Caco-2 (cell line): ENCODE measurements at regions not wholly inside any gene's neighbourhood (a gene's known extent, or its start where the extent isn't known, plus 50 kb on each side); places are given as distances from the start of the nearest gene placed in this dataset.

Source experiments
- BruUV-seq: library from RNA; stranded (reverse); fragments of 400-500 nt; replicated peaks from 2 replicates; lab custom pipeline; 2021; lab: Mats Ljungman, UMichigan
- CTCF ChIA-PET: fragments of 300-600 bp; sonication (Branson Sonifier 250); formaldehyde crosslinking; loops from one replicate; lab custom pipeline; 2022; ENCODE audit warnings: antibody characterized with exemption; lab: Charles Lee
- POLR2A ChIA-PET: fragments of 300-600 bp; sonication (Branson Sonifier 250); formaldehyde crosslinking; loops from one replicate; lab custom pipeline; 2022; ENCODE audit warnings: antibody characterized with exemption; lab: Charles Lee
- DNase-seq, 2 experiments: peaks; one replicate each; pipeline versions ENCODE4 v3.0.0 to v3.0.0-alpha.2; 2020 to 2022
- H3K27me3 ChIP-seq: replicated peaks from 2 replicates; pipeline ENCODE4 v1.6.0; 2011; ENCODE audit warnings: low read length; ENCODE audit not compliant: control insufficient read depth, insufficient read depth
- H3K36me3 ChIP-seq: 2 replicates; pipeline ENCODE4 v1.5.1; 2011; ENCODE audit warnings: low read length; ENCODE audit not compliant: control insufficient read depth, insufficient read depth
- H3K4me1 ChIP-seq: fragments of 250-450 bp; sonication (Bioruptor Pico); 2 replicates; pipeline ENCODE4 v1.5.1; 2020; ENCODE audit warnings: mild to moderate bottlenecking
- H3K4me3 ChIP-seq: 2 replicates; pipeline ENCODE4 v1.5.1; 2011; ENCODE audit warnings: low read depth, mild to moderate bottlenecking, control low read depth, low read length
- H3K9me3 ChIP-seq: fragments of 250-450 bp; sonication (Bioruptor Pico); 2 replicates; pipeline ENCODE4 v1.5.1; 2020; ENCODE audit warnings: mild to moderate bottlenecking, moderate library complexity
- H3K27ac Mint-ChIP-seq: one replicate; pipeline ENCODE4 v1.8.0; 2022; ENCODE audit warnings: mixed read lengths; ENCODE audit not compliant: unreplicated experiment
- H3K27me3 Mint-ChIP-seq: one replicate; pipeline ENCODE4 v1.8.0; 2022; ENCODE audit warnings: mixed read lengths; ENCODE audit not compliant: insufficient read depth, unreplicated experiment
- H3K36me3 Mint-ChIP-seq: one replicate; pipeline ENCODE4 v1.8.0; 2022; ENCODE audit warnings: mild to moderate bottlenecking, mixed read lengths; ENCODE audit not compliant: insufficient read depth, unreplicated experiment
- H3K4me1 Mint-ChIP-seq: one replicate; pipeline ENCODE4 v1.8.0; 2022; ENCODE audit warnings: low read depth, mixed read lengths; ENCODE audit not compliant: unreplicated experiment
- H3K4me3 Mint-ChIP-seq: one replicate; pipeline ENCODE4 v1.8.0; 2022; ENCODE audit warnings: mild to moderate bottlenecking, moderate library complexity, mixed read lengths; ENCODE audit not compliant: unreplicated experiment
- H3K9me3 Mint-ChIP-seq: one replicate; pipeline ENCODE4 v1.8.0; 2022; ENCODE audit warnings: mixed read lengths; ENCODE audit not compliant: unreplicated experiment
- intact Hi-C: fragments of 100-400 bp; cut with micrococcal nuclease; formaldehyde crosslinking; loops from one replicate; pipeline ENCODE4 v1.10.0; 2022; ENCODE audit not compliant: unreplicated experiment
- TF ChIP-seq, protein P1 (sequence below), 2 experiments: fragments of 200-600 bp in 1 of 2; IDR thresholded peaks; 1 replicate in 1 of 2; 2 replicates in 1 of 2; pipeline versions ENCODE4 v1.5.1 to v1.8.0; 2011 to 2022; ENCODE audit warnings: antibody characterized with exemption in 1 of 2, control low read depth in 1 of 2, inconsistent platforms in 1 of 2, low read depth in 1 of 2, low read length in 1 of 2, mild to moderate bottlenecking in 1 of 2, moderate library complexity in 1 of 2; ENCODE audit not compliant: insufficient read depth in 1 of 2, severe bottlenecking in 1 of 2, unreplicated experiment in 1 of 2

- intact Hi-C loops: no loop called here
- H3K27ac Mint-ChIP-seq: no peak overlapping the region
- no peak for DNase-seq
- TF ChIP-seq, protein P1, sequence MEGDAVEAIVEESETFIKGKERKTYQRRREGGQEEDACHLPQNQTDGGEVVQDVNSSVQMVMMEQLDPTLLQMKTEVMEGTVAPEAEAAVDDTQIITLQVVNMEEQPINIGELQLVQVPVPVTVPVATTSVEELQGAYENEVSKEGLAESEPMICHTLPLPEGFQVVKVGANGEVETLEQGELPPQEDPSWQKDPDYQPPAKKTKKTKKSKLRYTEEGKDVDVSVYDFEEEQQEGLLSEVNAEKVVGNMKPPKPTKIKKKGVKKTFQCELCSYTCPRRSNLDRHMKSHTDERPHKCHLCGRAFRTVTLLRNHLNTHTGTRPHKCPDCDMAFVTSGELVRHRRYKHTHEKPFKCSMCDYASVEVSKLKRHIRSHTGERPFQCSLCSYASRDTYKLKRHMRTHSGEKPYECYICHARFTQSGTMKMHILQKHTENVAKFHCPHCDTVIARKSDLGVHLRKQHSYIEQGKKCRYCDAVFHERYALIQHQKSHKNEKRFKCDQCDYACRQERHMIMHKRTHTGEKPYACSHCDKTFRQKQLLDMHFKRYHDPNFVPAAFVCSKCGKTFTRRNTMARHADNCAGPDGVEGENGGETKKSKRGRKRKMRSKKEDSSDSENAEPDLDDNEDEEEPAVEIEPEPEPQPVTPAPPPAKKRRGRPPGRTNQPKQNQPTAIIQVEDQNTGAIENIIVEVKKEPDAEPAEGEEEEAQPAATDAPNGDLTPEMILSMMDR (IDR thresholded peaks at IDR 0.05; ENCODE audit: insufficient read depth in 1 of 2, low read depth in 1 of 2, low read length in 1 of 2, severe bottlenecking in 1 of 2, unreplicated experiment in 1 of 2): no peak
- Histone ChIP-seq H3K36me3 (no peaks in the 10 kb centered on the region), H3K4me1 (no peaks in the 10 kb centered on the region), H3K4me3 (no peak overlapping the region), H3K9me3 (no peaks in the 10 kb centered on the region), H3K27me3 (no peaks in the 10 kb centered on the region)
- POLR2A ChIA-PET: no interaction called here
- H3K4me3 Mint-ChIP-seq: no peak overlapping the region
- CTCF ChIA-PET: no interaction called here
- peaks cover 19% of the 10 kb centered on the region for H3K27me3 Mint-ChIP-seq
- H3K4me1 Mint-ChIP-seq: no peaks in the 10 kb centered on the region
- no TSS peak for BruUV-seq
- no peaks in the 10 kb centered on the region for H3K9me3 Mint-ChIP-seq
- H3K36me3 Mint-ChIP-seq: no peaks in the 10 kb centered on the region
Observed at GRCh38 chr11:111089759-111090158, 155.8 kb upstream of the POU2AF2 start.

GRCh38 chr11:111088847-111089355, 156.6 kb upstream of the POU2AF2 start:
- H3K36me3 Mint-ChIP-seq: no peaks in the 10 kb centered on the region
- Histone ChIP-seq H3K27me3 (no peaks in the 10 kb centered on the region), H3K4me3 (no peak overlapping the region), H3K4me1 (no peaks in the 10 kb centered on the region), H3K36me3 (no peaks in the 10 kb centered on the region), H3K9me3 (no peaks in the 10 kb centered on the region)
- H3K4me3 Mint-ChIP-seq: no peak overlapping the region
- H3K4me1 Mint-ChIP-seq: no peaks in the 10 kb centered on the region
- intact Hi-C loops: no loop called here
- no peak for DNase-seq
- CTCF ChIA-PET: no interaction called here
- no TSS peak for BruUV-seq
- H3K27me3 Mint-ChIP-seq: peaks cover 19% of the 10 kb centered on the region
- H3K27ac Mint-ChIP-seq: no peak overlapping the region
- TF ChIP-seq, protein P1 (IDR thresholded peaks at IDR 0.05; ENCODE audit: insufficient read depth in 1 of 2, low read depth in 1 of 2, low read length in 1 of 2, severe bottlenecking in 1 of 2, unreplicated experiment in 1 of 2): no peak
- no peaks in the 10 kb centered on the region for H3K9me3 Mint-ChIP-seq
- POLR2A ChIA-PET: no interaction called here

GRCh38 chr11:111086058-111086457, 159.5 kb upstream of the POU2AF2 start:
- no peaks in the 10 kb centered on the region for H3K36me3 ChIP-seq
- peaks cover 1% of the 10 kb centered on the region for H3K27me3 ChIP-seq
- CTCF ChIA-PET: interaction anchor here (0.6 kb wide), 1 partner anchor 214 kb away, joined by 3 read pairs; no protein-coding TSS in a partner anchor
- no peak overlapping the region for H3K4me3 Mint-ChIP-seq
- H3K4me1 ChIP-seq: no peaks in the 10 kb centered on the region
- BruUV-seq: no TSS peak
- POLR2A ChIA-PET: no interaction called here
- no peaks in the 10 kb centered on the region for H3K9me3 Mint-ChIP-seq
- H3K27ac Mint-ChIP-seq: no peak overlapping the region
- H3K9me3 ChIP-seq: no peaks in the 10 kb centered on the region
- peaks cover 18% of the 10 kb centered on the region for H3K27me3 Mint-ChIP-seq
- H3K4me3 ChIP-seq: no peak overlapping the region
- intact Hi-C loops: no loop called here
- H3K4me1 Mint-ChIP-seq: no peaks in the 10 kb centered on the region
- no peak for DNase-seq
- TF ChIP-seq, protein P1 (IDR thresholded peaks at IDR 0.05; ENCODE audit: insufficient read depth in 1 of 2, low read depth in 1 of 2, low read length in 1 of 2, severe bottlenecking in 1 of 2, unreplicated experiment in 1 of 2): no peak
- no peaks in the 10 kb centered on the region for H3K36me3 Mint-ChIP-seq
